ENCODE measurements at regions not wholly inside any gene's neighbourhood (a gene's known extent, or its start where the extent isn't known, plus 50 kb on each side); places are given as distances from the start of the nearest gene placed in this dataset.

DNA sequence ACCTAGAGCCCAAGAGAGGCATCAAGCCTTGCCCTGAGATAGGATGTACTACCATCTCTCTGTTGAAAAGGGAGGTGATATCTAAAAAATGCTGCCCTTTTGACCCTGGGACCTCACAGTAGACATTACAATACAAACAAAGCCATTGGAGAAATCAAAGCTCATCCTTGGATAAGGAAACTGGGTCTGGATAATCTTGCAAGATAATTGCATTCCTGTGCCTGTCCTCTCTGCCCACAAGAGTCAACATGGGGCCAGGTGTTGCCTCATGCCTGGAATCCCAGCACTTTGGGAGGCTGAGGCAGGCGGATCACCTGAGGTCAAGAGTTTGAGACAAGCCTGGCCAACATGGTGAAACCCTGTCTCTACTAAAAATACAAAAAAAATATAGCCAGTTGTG lies 57.3 kb upstream of the DLG1 start (continued):
- TF ChIP-seq ARNT (IDR thresholded peaks at IDR 0.05) (no peak), NR2F1 (CRISPR knock-in tag; IDR thresholded peaks at IDR 0.05) (peak in 1 of 2 experiments; percentile 66; a peak in 2 of 4 replicates), GATAD2A (CRISPR knock-in tag; IDR thresholded peaks at IDR 0.05) (peak; percentile 62), HNF4G (IDR thresholded peaks at IDR 0.05; ENCODE audit: borderline replicate concordance, low read depth, low read length) (peak; percentile 34; the same call in 1 of the 2 replicates), HNF4G (CRISPR knock-in tag; IDR thresholded peaks at IDR 0.05; ENCODE audit: borderline replicate concordance, low read depth) (no peak), TEAD3 (CRISPR knock-in tag; optimal IDR thresholded peaks at IDR 0.05; ENCODE audit: borderline replicate concordance) (peak; percentile 87), RXRB (CRISPR knock-in tag; IDR thresholded peaks at IDR 0.05; ENCODE audit: borderline replicate concordance) (peak; percentile 40; the same call in 1 of the 2 replicates), BCL6 (CRISPR knock-in tag; IDR thresholded peaks at IDR 0.05) (peak; percentile 62), ZNF747 (CRISPR knock-in tag; IDR thresholded peaks at IDR 0.05; ENCODE audit: borderline replicate concordance) (no peak), NFE2 (CRISPR knock-in tag; IDR thresholded peaks at IDR 0.05) (no peak), KDM5B (CRISPR knock-in tag; IDR thresholded peaks at IDR 0.05; ENCODE audit: borderline replicate concordance) (no peak), RARA (CRISPR knock-in tag; IDR thresholded peaks at IDR 0.05) (peak; percentile 65), SALL1 (CRISPR knock-in tag; IDR thresholded peaks at IDR 0.05) (peak; percentile 19; the same call in 1 of the 2 replicates), ZBTB40 (IDR thresholded peaks at IDR 0.05) (no peak), ZBTB40 (CRISPR knock-in tag; IDR thresholded peaks at IDR 0.05) (no peak), HMG20B (CRISPR knock-in tag; conservative IDR thresholded peaks at IDR 0.05) (peak; percentile 81; the same call in 1 of the 2 replicates), TCF7 (IDR thresholded peaks at IDR 0.05; ENCODE audit: low read depth) (peak; percentile 41; the same call in 1 of the 2 replicates), BHLHE40 (IDR thresholded peaks at IDR 0.05; ENCODE audit: low read length) (no peak), DNMT3B (CRISPR knock-in tag; conservative IDR thresholded peaks at IDR 0.05) (no peak), ZNF3 (CRISPR knock-in tag; IDR thresholded peaks at IDR 0.05) (no peak), ZBTB14 (CRISPR knock-in tag; IDR thresholded peaks at IDR 0.05) (no peak), MED13 (CRISPR knock-in tag; IDR thresholded peaks at IDR 0.05) (peak; percentile 76; the same call in 1 of the 2 replicates)
- TF ChIP-seq, protein P1, sequence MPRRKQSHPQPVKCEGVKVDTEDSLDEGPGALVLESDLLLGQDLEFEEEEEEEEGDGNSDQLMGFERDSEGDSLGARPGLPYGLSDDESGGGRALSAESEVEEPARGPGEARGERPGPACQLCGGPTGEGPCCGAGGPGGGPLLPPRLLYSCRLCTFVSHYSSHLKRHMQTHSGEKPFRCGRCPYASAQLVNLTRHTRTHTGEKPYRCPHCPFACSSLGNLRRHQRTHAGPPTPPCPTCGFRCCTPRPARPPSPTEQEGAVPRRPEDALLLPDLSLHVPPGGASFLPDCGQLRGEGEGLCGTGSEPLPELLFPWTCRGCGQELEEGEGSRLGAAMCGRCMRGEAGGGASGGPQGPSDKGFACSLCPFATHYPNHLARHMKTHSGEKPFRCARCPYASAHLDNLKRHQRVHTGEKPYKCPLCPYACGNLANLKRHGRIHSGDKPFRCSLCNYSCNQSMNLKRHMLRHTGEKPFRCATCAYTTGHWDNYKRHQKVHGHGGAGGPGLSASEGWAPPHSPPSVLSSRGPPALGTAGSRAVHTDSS (CRISPR knock-in tag; conservative IDR thresholded peaks at IDR 0.05), result no peak

All from HepG2 (cell line).